Neural progenitor cell (in vitro differentiated cells): ENCODE measurements at regions not wholly inside any gene's neighbourhood (a gene's known extent, or its start where the extent isn't known, plus 50 kb on each side); places are given as distances from the start of the nearest gene placed in this dataset.

Experiments used
- EZH2 ChIP-seq: fragments of 200-600 bp; sonication (generic); IDR thresholded peaks from 2 replicates; pipeline ENCODE4 v1.6.1; 2017; ENCODE audit warnings: antibody characterized with exemption, mild to moderate bottlenecking, moderate library complexity
- EZH2phosphoT487 ChIP-seq: fragments of 200-600 bp; sonication (generic); IDR thresholded peaks from 2 replicates; pipeline ENCODE4 v1.6.1; 2017; ENCODE audit warnings: antibody characterized with exemption
- TF ChIP-seq, protein P1 (sequence below): fragments of 200-600 bp; sonication (generic); IDR thresholded peaks from 2 replicates; pipeline ENCODE4 v1.5.1; 2017; ENCODE audit warnings: antibody characterized with exemption, mild to moderate bottlenecking

GRCh38 chr3:107465064-107465631 is 57.6 kb upstream of the BBX start:
- TF ChIP-seq, protein P1, sequence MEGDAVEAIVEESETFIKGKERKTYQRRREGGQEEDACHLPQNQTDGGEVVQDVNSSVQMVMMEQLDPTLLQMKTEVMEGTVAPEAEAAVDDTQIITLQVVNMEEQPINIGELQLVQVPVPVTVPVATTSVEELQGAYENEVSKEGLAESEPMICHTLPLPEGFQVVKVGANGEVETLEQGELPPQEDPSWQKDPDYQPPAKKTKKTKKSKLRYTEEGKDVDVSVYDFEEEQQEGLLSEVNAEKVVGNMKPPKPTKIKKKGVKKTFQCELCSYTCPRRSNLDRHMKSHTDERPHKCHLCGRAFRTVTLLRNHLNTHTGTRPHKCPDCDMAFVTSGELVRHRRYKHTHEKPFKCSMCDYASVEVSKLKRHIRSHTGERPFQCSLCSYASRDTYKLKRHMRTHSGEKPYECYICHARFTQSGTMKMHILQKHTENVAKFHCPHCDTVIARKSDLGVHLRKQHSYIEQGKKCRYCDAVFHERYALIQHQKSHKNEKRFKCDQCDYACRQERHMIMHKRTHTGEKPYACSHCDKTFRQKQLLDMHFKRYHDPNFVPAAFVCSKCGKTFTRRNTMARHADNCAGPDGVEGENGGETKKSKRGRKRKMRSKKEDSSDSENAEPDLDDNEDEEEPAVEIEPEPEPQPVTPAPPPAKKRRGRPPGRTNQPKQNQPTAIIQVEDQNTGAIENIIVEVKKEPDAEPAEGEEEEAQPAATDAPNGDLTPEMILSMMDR: no peak
- no peak for TF ChIP-seq EZH2
- no peak for TF ChIP-seq EZH2phosphoT487
